Coronary artery (tissue), 2 donors: ENCODE measurements at regions not wholly inside any gene's neighbourhood (a gene's known extent, or its start where the extent isn't known, plus 50 kb on each side); places are given as distances from the start of the nearest gene placed in this dataset.

ENCODE experiments used
- DNase-seq: peaks from one replicate; pipeline ENCODE4 v3.0.0-alpha.2; 2017; ENCODE audit warnings: low spot score
- H3K27ac ChIP-seq, 2 donors: fragments of 200-600 bp; sonication (generic); one replicate each; pipeline ENCODE4 v1.5.1; 2016 to 2019
- H3K4me3 ChIP-seq: fragments of 200-600 bp; sonication (generic); 2 replicates; pipeline ENCODE4 v1.5.1; 2016; ENCODE audit warnings: mild to moderate bottlenecking, moderate library complexity
- CTCF ChIP-seq: fragments of 200-600 bp; sonication (generic); IDR thresholded peaks from one replicate; pipeline ENCODE4 v1.5.1; 2019; ENCODE audit warnings: antibody characterized with exemption

- Histone ChIP-seq H3K27ac (no peak overlapping the region), H3K4me3 (no peak overlapping the region)
- DNase-seq: no peak
- no peak for TF ChIP-seq CTCF
These were observed 415.6 kb upstream of the FBXO33 start for GRCh38 chr14:39847852-39848251.

GRCh38 chr14:39847194-39847593, 415.0 kb upstream of the FBXO33 start:
- DNase-seq: no peak
- H3K4me3 ChIP-seq: no peak overlapping the region
- TF ChIP-seq CTCF: no peak
- H3K27ac ChIP-seq: no peak overlapping the region

GRCh38 chr14:39843881-39844280, 411.6 kb upstream of the FBXO33 start:
- no peak for DNase-seq
- no peak for TF ChIP-seq CTCF
- H3K4me3 ChIP-seq: no peak overlapping the region
- H3K27ac ChIP-seq: no peak overlapping the region

GRCh38 chr14:39841088-39841487, 408.9 kb upstream of the FBXO33 start:
- no peak for TF ChIP-seq CTCF
- Histone ChIP-seq H3K27ac (no peak overlapping the region), H3K4me3 (no peak overlapping the region)
- DNase-seq: no peak

GRCh38 chr14:39827901-39828655, 395.8 kb upstream of the FBXO33 start:
- Histone ChIP-seq H3K4me3 (no peak overlapping the region), H3K27ac (no peak overlapping the region)
- no peak for TF ChIP-seq CTCF
- no peak for DNase-seq

GRCh38 chr14:39812532-39813320, 380.5 kb upstream of the FBXO33 start:
- TF ChIP-seq CTCF: no peak

GRCh38 chr14:39807271-39807670, 375.0 kb upstream of the FBXO33 start:
- no peak for DNase-seq
- TF ChIP-seq CTCF: no peak
- Histone ChIP-seq H3K4me3 (no peak overlapping the region), H3K27ac (no peak overlapping the region)

More at GRCh38 chr14:39812532-39813320, 380.5 kb upstream of the FBXO33 start:
- no peak overlapping the region for H3K27ac ChIP-seq
- DNase-seq: no peak
- no peak overlapping the region for H3K4me3 ChIP-seq
